ENCODE measurements at regions not wholly inside any gene's neighbourhood (a gene's known extent, or its start where the extent isn't known, plus 50 kb on each side); places are given as distances from the start of the nearest gene placed in this dataset.

GRCh38 chr9:107137495-107138202, 145.4 kb upstream of the RAD23B start (continued):
- TF ChIP-seq SIN3A (conservative IDR thresholded peaks at IDR 0.05 in 1 of 2, IDR thresholded peaks at IDR 0.05 in 1 of 2; ENCODE audit: low read depth in 1 of 2, low read length in 2 of 2) (no peak), TAF1 (IDR thresholded peaks at IDR 0.05; ENCODE audit: low read depth, low read length) (no peak), JUN (IDR thresholded peaks at IDR 0.05; ENCODE audit: low read depth, low read length) (no peak), ATF2 (IDR thresholded peaks at IDR 0.05; ENCODE audit: low read length) (no peak), RAD21 (IDR thresholded peaks at IDR 0.05 in 1 of 2, conservative IDR thresholded peaks at IDR 0.05 in 1 of 2; ENCODE audit: low read depth in 2 of 2, low read length in 2 of 2) (peak; percentile 64 to 79), CTBP2 (IDR thresholded peaks at IDR 0.05; ENCODE audit: borderline replicate concordance, insufficient read depth, insufficient read length, low read length) (no peak), GTF2F1 (IDR thresholded peaks at IDR 0.05; ENCODE audit: borderline replicate concordance, low read depth, low read length) (no peak), TBP (IDR thresholded peaks at IDR 0.05; ENCODE audit: low read depth, low read length) (no peak), MAX (IDR thresholded peaks at IDR 0.05) (no peak)
